HepG2 (cell line): ENCODE measurements at regions not wholly inside any gene's neighbourhood (a gene's known extent, or its start where the extent isn't known, plus 50 kb on each side); places are given as distances from the start of the nearest gene placed in this dataset.

Experiments
- ATAC-seq: fragments of 200-7000 bp; cut with Tn5 transposase; 3 replicates; pipeline ENCODE4 v1.9.1; 2020; ENCODE audit warnings: mild to moderate bottlenecking, moderate library complexity
- BruUV-seq: library from RNA; stranded (reverse); fragments of 400-500 nt; replicated peaks from 2 replicates; lab custom pipeline; 2021; lab: Mats Ljungman, UMichigan
- CTCF ChIA-PET: fragments of 300-600 bp; formaldehyde crosslinking; extraction: SDS; loops from one replicate; lab custom pipeline; 2021; ENCODE audit warnings: low total read pairs, inconsistent platforms, low intra/inter-chr PET ratio; lab: Yijun Ruan, JAX
- POLR2A ChIA-PET: fragments of 350-600 bp; sonication (Branson Sonifier 250); formaldehyde crosslinking; loops from one replicate; lab custom pipeline; 2020; ENCODE audit warnings: antibody characterized with exemption, inconsistent platforms; lab: Yijun Ruan, JAX
- DNase-seq: peaks from one replicate; pipeline ENCODE4 v3.0.0-alpha.2; 2015; ENCODE audit warnings: low spot score
- FAIRE-seq: peaks from 3 replicates; lab custom pipeline; 2011; peaks lifted over from hg19 to GRCh38; lab: Jason Lieb, UNC
- H2AFZ ChIP-seq: one replicate; pipeline ENCODE4 v1.6.1; 2011; ENCODE audit warnings: low read length, inconsistent platforms
- H3K27ac ChIP-seq: fragments of 300-600 bp; 3 replicates; pipeline ENCODE4 v1.8.0; 2011; ENCODE audit warnings: mixed run types, mild to moderate bottlenecking, mixed read lengths, low read length, inconsistent platforms; ENCODE audit not compliant: insufficient read depth; ENCODE audit errors: extremely low read length
- H3K27me3 ChIP-seq, 2 experiments: fragments of 200-600 bp in 1 of 2; 2 replicates in 1 of 2; 3 replicates in 1 of 2; pipeline versions ENCODE4 v1.6.0 to v1.8.0; 2011; ENCODE audit warnings: low read length in 2 of 2, mild to moderate bottlenecking in 2 of 2, moderate library complexity in 2 of 2, inconsistent platforms in 1 of 2; ENCODE audit not compliant: insufficient read depth in 2 of 2, control insufficient read depth in 1 of 2
- H3K36me3 ChIP-seq, 2 experiments: fragments of 200-600 bp in 1 of 2; replicated peaks in 1 of 2; 2 replicates in 1 of 2; 3 replicates in 1 of 2; pipeline versions ENCODE4 v1.5.1 to v1.8.0; 2011; ENCODE audit warnings: low read length in 2 of 2, inconsistent platforms in 1 of 2; ENCODE audit not compliant: insufficient read depth in 2 of 2, control insufficient read depth in 1 of 2
- H3K4me1 ChIP-seq: 2 replicates; pipeline ENCODE4 v1.5.1; 2012; ENCODE audit warnings: low read length, inconsistent platforms; ENCODE audit not compliant: insufficient read depth
- H3K4me2 ChIP-seq: 2 replicates; pipeline ENCODE4 v1.6.0; 2011; ENCODE audit warnings: low read depth, low read length, inconsistent platforms
- H3K4me3 ChIP-seq, 3 experiments: fragments of 200-600 bp in 1 of 3; sonication (generic), shearing (Covaris generic) in 1 of 3; replicated peaks in 1 of 3; 2 replicates each; pipeline ENCODE4 v1.5.1; 2011 to 2016; ENCODE audit warnings: low read length in 3 of 3, inconsistent platforms in 2 of 3, low read depth in 2 of 3, mild to moderate bottlenecking in 2 of 3, control low read depth in 1 of 3, mixed read lengths in 1 of 3; ENCODE audit not compliant: insufficient read depth in 1 of 3
- H3K79me2 ChIP-seq: one replicate; pipeline ENCODE4 v1.6.1; 2011; ENCODE audit warnings: low read length, inconsistent platforms; ENCODE audit not compliant: insufficient read depth
- H3K9ac ChIP-seq: 2 replicates; pipeline ENCODE4 v1.6.0; 2011; ENCODE audit warnings: mild to moderate bottlenecking, low read depth, low read length, inconsistent platforms; ENCODE audit not compliant: insufficient read depth
- H3K9me3 ChIP-seq: 2 replicates; pipeline ENCODE4 v1.5.1; 2012; ENCODE audit warnings: mild to moderate bottlenecking, low read length
- H4K20me1 ChIP-seq: 2 replicates; pipeline ENCODE4 v1.6.0; 2011; ENCODE audit warnings: inconsistent platforms, mild to moderate bottlenecking, low read length, moderate library complexity; ENCODE audit not compliant: insufficient read depth
- ARNT2 ChIP-seq: sonication (generic); formaldehyde crosslinking; IDR thresholded peaks from 2 replicates; pipeline ENCODE4 v1.8.0; 2022; ENCODE audit warnings: mild to moderate bottlenecking, low read depth, missing genetic modification reagents, moderate library complexity
- CHD4 ChIP-seq: fragments of 200-600 bp; sonication (generic); IDR thresholded peaks from 2 replicates; pipeline ENCODE4 v1.7.0; 2017; ENCODE audit warnings: mild to moderate bottlenecking, low read length, borderline replicate concordance
- NCOA2 ChIP-seq: sonication (generic); formaldehyde crosslinking; IDR thresholded peaks from 2 replicates; pipeline ENCODE4 v1.8.0; 2022; ENCODE audit warnings: inconsistent platforms
- WGBS: methylation state at CpG from one replicate; pipeline ENCODE4 v1.1.6; 2017; ENCODE audit warnings: low lambda C conversion rate; 5-methylcytosine and 5-hydroxymethylcytosine counted together
- in situ Hi-C: cut with HindIII; loops from 2 replicates; pipeline ENCODE4 v1.10.0; 2017; ENCODE audit warnings: low pct_unique_long_range_greater_than_20kb; ENCODE audit not compliant: extremely low pct_ligation_motif_present
- intact Hi-C: fragments of 100-400 bp; cut with micrococcal nuclease; formaldehyde crosslinking; loops from one replicate; pipeline ENCODE4 v1.10.0; 2022; ENCODE audit not compliant: unreplicated experiment
- TF ChIP-seq, protein P1 (sequence below): sonication (generic); formaldehyde crosslinking; IDR thresholded peaks from 2 replicates; pipeline ENCODE4 v1.4.0; 2020; ENCODE audit warnings: mild to moderate bottlenecking, missing genetic modification reagents

DNA sequence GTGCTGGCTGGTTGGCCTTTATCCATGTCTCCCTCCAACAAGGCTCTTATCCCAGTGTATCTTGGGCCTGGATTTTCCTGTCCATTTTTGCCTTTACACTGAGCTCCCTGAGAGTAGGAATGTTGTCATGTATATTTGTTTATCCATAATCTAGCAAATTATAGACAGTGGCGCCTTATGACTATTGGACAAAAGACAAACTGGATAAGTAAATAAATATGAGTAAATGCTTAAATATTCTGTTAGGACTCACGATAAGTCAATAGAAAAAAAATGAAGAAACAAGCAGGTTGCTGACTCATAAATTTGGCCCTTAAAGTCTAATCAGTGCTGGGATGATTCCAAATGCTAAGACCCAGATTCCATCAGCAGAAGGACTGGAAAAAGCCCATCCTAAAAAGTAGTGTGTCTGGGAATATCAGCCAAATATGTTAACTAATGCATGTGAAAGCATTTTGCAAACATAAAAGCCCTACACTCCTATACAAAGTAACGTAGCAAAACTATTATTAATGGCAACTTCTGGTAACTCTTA is 55.0 kb upstream of the PCSK2 start:
- POLR2A ChIA-PET: no interaction called here
- no TSS peak for BruUV-seq
- in situ Hi-C loops: no loop called here
- H3K27me3 ChIP-seq: peaks cover 0 to 12% of the 10 kb centered on the region in 2 experiments; a peak in 1 of 5 replicates
- no peaks in the 10 kb centered on the region for H4K20me1 ChIP-seq
- no peak overlapping the region for H2AFZ ChIP-seq
- no peak overlapping the region for H3K27ac ChIP-seq
- FAIRE-seq (no peak), ATAC-seq (no peak), DNase-seq (no peak)
- WGBS: 9% methylated on average over 3 of the region's 3 CpGs
- H3K4me1 ChIP-seq: peaks cover 10% of the 10 kb centered on the region; the same call in 1 of the 2 replicates
- CTCF ChIA-PET: no interaction called here
- no peak overlapping the region for H3K4me3 ChIP-seq
- no peak overlapping the region for H3K4me2 ChIP-seq
- H3K9ac ChIP-seq: no peak overlapping the region
- intact Hi-C loops: no loop called here
- H3K79me2 ChIP-seq: no peaks in the 10 kb centered on the region
- TF ChIP-seq NCOA2 (CRISPR knock-in tag): no peak
- no peak for TF ChIP-seq ARNT2
- TF ChIP-seq, protein P1, sequence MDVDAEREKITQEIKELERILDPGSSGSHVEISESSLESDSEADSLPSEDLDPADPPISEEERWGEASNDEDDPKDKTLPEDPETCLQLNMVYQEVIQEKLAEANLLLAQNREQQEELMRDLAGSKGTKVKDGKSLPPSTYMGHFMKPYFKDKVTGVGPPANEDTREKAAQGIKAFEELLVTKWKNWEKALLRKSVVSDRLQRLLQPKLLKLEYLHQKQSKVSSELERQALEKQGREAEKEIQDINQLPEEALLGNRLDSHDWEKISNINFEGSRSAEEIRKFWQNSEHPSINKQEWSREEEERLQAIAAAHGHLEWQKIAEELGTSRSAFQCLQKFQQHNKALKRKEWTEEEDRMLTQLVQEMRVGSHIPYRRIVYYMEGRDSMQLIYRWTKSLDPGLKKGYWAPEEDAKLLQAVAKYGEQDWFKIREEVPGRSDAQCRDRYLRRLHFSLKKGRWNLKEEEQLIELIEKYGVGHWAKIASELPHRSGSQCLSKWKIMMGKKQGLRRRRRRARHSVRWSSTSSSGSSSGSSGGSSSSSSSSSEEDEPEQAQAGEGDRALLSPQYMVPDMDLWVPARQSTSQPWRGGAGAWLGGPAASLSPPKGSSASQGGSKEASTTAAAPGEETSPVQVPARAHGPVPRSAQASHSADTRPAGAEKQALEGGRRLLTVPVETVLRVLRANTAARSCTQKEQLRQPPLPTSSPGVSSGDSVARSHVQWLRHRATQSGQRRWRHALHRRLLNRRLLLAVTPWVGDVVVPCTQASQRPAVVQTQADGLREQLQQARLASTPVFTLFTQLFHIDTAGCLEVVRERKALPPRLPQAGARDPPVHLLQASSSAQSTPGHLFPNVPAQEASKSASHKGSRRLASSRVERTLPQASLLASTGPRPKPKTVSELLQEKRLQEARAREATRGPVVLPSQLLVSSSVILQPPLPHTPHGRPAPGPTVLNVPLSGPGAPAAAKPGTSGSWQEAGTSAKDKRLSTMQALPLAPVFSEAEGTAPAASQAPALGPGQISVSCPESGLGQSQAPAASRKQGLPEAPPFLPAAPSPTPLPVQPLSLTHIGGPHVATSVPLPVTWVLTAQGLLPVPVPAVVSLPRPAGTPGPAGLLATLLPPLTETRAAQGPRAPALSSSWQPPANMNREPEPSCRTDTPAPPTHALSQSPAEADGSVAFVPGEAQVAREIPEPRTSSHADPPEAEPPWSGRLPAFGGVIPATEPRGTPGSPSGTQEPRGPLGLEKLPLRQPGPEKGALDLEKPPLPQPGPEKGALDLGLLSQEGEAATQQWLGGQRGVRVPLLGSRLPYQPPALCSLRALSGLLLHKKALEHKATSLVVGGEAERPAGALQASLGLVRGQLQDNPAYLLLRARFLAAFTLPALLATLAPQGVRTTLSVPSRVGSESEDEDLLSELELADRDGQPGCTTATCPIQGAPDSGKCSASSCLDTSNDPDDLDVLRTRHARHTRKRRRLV (CRISPR knock-in tag): no peak
- TF ChIP-seq CHD4: no peak
- H3K36me3 ChIP-seq: no peaks in the 10 kb centered on the region
- no peaks in the 10 kb centered on the region for H3K9me3 ChIP-seq
